NCI-H187 (cell line): ENCODE measurements at regions not wholly inside any gene's neighbourhood (a gene's known extent, or its start where the extent isn't known, plus 50 kb on each side); places are given as distances from the start of the nearest gene placed in this dataset.

Source experiments
- DNase-seq, 2 experiments: peaks; one replicate each; lab custom pipeline; 2025; lab: John Stamatoyannopoulos, UW

DNA sequence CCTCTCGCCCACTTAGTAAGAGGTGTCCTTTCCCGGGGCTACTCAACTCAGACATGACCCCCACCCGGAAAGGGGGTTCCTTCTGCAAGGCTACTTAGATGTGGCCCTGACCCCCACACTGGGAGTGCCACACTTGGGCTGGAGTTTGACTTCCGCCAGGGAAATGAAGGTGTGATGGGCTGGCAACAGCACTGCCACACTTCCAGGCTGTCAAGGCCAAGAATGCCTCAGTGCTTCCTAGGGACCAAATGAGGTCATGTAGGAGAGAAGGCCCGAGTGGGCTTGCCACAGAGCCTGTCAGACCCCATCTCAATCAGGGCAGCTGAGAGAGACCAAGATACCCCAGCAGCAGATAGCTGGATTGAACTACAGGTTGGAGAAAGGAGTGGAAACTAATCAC lies 55.5 kb downstream of the DRD1 start:
- no peak for DNase-seq

DNA sequence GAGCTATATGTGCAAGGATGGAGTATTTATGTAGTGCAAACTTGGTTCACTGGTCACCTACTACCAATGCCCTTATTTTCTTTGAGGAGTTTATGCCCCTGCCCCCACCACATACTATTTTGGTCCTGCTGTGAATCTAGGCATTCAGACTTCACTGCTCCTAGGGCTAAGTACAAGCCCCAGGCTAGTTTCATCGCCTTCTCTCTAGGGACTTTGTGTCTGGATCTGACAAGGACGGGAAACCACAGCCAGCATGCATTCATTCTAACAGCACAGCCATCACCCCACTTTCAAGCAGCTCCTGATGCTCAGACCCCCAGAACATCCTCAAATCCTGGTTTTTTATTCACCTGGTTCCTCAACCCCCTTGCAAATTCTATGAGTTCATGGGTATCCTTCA lies 56.8 kb downstream of the DRD1 start:
- no peak for DNase-seq

GRCh38 chr5:175386526-175386925 lies 57.5 kb downstream of the DRD1 start:
- no peak for DNase-seq

- peak; percentile 45 to 82 for DNase-seq
Observed at GRCh38 chr5:175385691-175386362, 58.2 kb downstream of the DRD1 start.

- DNase-seq: no peak
Observed at GRCh38 chr5:175384724-175385552, 59.0 kb downstream of the DRD1 start.

GRCh38 chr5:175383350-175383749 lies 60.6 kb downstream of the DRD1 start:
- DNase-seq: peak; percentile 38 to 40

DNA sequence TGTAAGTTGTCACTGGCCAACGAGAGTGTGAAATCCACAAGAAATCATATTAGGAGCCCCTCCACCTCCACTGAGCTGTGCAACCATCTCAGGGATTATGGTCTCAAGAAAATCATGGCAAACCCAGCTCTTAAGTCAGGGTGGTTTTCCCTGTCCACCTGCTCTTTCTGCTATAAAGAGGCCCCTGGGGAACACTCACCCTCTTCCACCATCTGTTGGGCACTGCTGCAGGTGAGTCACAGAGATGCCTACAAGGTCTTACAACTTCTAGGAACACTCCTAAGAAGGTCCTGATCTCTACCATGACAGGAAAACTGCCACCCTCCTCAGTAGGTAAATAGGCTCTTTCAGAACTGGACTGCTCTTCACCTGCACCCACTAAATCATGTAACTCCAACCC lies 61.8 kb downstream of the DRD1 start:
- no peak for DNase-seq

GRCh38 chr5:175381130-175381529 lies 62.9 kb downstream of the DRD1 start:
- DNase-seq: no peak

DNA sequence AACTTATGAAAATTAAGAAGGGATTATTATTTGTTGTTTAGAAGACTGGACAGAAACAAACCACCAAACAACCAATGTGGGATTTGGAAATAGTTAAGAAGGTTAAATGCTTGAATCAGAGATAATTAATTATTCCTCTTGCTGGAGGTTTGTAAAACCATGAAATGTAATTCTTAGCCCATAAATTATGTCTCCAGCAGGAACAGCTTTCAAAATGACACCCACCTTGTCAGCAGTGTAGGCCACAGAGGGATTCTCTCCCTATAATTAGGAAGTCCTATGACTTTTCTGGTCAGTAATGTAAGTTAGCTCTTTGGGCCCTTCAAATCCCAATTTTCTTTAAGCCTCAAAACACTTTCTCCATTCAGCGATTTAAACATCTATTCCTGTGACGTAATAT lies 63.3 kb downstream of the DRD1 start:
- no peak for DNase-seq

GRCh38 chr5:175379867-175380266 lies 64.1 kb downstream of the DRD1 start:
- no peak for DNase-seq

DNA sequence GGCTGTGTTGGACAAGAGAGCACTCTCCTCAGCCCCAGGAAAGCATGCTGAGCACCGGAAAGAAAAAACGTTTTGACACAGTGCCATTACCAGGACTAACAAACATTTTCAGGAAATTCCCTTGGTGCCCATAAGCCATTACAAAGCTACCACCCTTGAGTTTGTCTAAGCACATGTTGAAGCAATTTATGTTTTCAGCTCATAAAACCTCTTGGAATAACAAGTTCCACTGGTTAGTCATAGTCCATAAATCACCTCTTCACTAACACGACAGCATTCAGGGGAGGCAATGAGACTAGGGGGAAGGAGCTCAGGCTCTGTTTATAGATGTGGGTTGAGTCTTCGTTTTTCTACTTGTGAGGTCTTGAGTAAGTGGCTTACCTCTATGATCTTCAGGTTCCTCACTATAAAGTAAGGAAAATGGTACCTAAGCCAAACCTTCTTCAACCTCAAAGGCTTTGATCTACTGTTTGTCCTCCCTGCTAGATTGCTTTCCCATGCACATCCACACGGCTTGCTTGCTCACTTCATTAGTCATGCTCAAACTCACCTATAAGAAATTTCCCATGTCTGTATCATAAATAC lies 65.4 kb downstream of the DRD1 start:
- peak; percentile 65 to 66 for DNase-seq

GRCh38 chr5:175377816-175378215 lies 66.2 kb downstream of the DRD1 start:
- DNase-seq: no peak

DNA sequence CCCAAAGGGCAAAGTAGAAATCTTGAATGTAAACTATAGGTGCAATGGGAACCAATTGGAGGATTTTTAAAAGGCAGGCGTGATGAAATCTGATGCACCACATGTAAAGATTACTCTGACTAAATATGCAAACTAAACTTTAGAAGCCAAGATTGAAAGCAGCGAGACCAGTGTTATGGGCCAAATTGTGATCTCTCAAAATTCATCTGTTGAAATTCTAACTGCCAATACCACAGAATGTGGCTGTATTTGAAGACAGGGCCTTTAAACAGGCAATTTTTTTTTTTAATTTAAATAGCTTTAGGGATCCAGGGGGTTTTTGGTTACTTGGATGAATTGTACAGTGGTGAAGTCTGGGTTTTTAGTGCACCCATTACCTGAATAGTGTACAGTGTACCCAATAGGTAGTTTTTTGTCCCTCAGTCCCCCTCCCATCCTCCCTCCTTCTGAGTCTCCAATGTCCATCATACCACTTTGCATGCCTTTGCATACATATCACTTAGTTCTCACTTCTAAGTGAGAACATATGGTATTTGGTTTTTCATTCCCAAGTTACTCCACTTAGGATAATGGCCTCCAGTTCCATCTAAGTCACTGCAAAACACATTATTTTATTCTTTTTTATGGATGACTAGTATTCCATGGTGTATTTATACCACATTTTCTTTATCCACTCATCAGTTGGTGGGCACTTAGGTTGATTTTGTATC lies 69.7 kb downstream of the DRD1 start:
- DNase-seq: no peak

- DNase-seq: no peak
Observed at GRCh38 chr5:175365866-175366265, 78.1 kb downstream of the DRD1 start.

- DNase-seq: peak in 1 of 2 experiments; percentile 27
Observed at GRCh38 chr5:175363300-175363699, 80.7 kb downstream of the DRD1 start.

GRCh38 chr5:175357995-175358394 lies 86.0 kb downstream of the DRD1 start:
- DNase-seq: no peak

DNA sequence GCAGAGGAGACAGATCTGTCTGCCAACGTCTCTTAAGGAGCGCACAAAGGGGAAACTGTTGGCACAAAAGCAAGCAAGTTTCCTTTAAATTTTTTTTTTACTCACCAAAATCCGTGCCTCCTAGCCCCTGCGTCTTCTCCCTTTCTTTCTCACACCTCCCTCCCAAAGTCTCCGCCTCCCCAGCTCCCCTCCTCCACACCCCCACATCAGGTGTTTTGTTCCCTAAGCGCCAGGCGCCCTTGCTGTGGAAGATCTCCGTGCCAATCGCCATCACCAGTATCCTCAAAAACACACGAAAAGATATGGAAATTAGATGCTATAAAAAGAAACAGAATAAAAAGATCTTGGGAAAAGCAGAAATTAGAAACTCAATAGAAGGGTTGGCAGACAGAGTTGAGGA lies 87.6 kb downstream of the DRD1 start:
- DNase-seq: no peak

- peak in 1 of 2 experiments; percentile 34 for DNase-seq
Observed at GRCh38 chr5:175354964-175355363, 89.0 kb downstream of the DRD1 start.

- DNase-seq: no peak
Observed at GRCh38 chr5:175353926-175354325, 90.1 kb downstream of the DRD1 start.

DNA sequence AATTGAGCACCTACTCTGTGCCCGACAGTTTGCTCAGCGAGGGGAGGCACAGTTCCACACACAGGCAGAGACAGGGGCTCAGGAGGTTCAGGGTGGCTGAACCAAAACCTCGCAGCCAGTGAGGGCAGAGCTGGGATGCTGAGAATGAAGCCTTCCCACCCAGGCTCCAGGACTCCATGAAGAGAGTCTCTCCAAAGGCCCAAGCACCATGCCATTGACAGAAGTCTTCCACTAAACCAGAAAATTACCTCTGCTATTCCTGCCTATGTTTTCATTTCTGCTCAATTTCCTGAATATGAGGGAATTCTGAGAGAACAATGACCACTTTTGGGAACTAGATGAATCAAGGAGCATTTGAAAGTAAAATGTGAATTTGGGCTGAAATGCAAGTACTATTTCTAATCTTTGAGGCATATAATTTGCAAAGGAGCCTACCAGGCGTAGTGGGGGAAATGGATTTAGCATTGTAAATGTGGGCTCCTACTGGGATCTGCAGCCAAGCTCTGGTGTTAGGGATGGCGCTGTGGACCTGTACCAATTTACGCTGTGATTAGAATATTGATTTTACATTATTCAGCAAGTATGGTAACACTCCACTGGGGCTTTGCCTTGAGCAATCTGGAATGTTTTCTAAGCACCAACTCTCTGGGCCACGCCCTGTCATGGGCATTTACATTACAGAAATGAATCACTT lies 91.9 kb downstream of the DRD1 start:
- DNase-seq: no peak

DNA sequence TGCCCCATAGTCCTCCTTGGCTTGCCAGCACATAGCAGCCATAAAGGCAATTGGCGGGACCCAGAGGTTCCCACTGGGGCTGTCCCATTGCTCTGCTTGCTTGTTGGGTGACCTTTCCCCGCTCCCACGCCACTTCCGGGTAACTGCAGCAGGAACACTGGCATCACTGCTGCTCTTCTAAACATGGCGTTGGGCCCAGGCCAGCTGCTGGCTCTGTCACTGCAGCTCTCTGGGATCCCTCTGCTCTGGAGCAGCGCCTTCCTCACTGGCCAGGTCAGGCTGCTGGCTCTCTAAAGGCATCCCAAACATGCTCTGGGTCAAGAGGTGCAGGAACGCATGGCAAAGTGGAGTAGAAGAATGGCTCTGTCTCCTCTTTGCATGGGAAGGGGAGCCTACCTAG lies 92.9 kb downstream of the DRD1 start:
- no peak for DNase-seq

DNA sequence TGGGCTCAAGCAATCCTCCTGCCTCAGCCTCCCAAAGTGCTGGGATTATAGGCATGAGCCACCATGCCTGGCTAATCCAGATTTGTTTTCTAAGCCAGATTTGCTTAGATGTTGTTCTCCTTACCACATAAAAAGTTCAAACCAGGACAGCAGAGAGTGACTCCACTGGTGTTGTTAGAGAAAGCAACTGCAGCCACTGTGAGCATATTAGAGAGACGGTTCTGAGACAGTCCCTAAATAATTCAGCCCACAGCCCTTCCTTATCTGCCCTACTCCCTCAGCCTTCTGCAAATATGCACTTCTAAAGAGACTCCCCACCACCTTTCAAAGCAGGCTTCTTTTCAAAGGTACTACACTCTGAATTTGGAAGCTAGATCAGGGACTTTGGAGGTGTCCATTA lies 96.1 kb downstream of the DRD1 start:
- DNase-seq: no peak
